ENCODE measurements at regions not wholly inside any gene's neighbourhood (a gene's known extent, or its start where the extent isn't known, plus 50 kb on each side); places are given as distances from the start of the nearest gene placed in this dataset.

DNA sequence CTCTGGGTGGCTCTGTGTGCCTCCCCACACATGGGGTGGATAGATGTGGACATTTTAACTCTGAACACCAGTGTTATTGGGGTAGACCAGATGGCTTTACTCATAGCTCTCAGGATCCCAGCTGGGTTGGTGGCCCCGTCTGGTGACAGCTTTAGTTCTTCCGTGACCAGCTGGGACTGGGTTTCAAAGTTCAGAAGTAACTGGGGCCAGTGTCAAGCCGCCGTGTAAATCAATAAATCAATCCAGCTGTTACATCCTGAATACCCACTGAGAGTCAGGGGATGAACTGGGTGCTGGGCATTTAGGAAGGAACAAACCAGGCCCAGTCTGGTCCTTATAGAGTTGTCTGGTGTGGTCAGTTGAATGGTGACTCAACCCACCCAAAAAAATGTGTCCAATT is 269.4 kb downstream of the CTTN start:
- TF ChIP-seq BCL6 (CRISPR knock-in tag; IDR thresholded peaks at IDR 0.05) (no peak), MAX (CRISPR knock-in tag; IDR thresholded peaks at IDR 0.05) (no peak), SMARCC2 (IDR thresholded peaks at IDR 0.05; ENCODE audit: low read depth) (no peak), PKNOX1 (IDR thresholded peaks at IDR 0.05) (no peak)

Data from K562 (cell line).